ENCODE measurements at regions not wholly inside any gene's neighbourhood (a gene's known extent, or its start where the extent isn't known, plus 50 kb on each side); places are given as distances from the start of the nearest gene placed in this dataset.
A peak's percentile ranks its signal among the peaks of the same experiment; 100 is the strongest.
"Not testable (repeated sequence)": the region's sequence is repeated elsewhere in the genome, so short reads cannot be mapped to it uniquely, and the experiment has no call there.

- no peak for DNase-seq (ENCODE audit: low spot score)
Measured at GRCh38 chr3:124636101-124636862, 94.0 kb upstream of the UMPS start.

- no peak for DNase-seq (ENCODE audit: low spot score)
Measured at GRCh38 chr3:124636863-124637296, 93.4 kb upstream of the UMPS start.

DNA sequence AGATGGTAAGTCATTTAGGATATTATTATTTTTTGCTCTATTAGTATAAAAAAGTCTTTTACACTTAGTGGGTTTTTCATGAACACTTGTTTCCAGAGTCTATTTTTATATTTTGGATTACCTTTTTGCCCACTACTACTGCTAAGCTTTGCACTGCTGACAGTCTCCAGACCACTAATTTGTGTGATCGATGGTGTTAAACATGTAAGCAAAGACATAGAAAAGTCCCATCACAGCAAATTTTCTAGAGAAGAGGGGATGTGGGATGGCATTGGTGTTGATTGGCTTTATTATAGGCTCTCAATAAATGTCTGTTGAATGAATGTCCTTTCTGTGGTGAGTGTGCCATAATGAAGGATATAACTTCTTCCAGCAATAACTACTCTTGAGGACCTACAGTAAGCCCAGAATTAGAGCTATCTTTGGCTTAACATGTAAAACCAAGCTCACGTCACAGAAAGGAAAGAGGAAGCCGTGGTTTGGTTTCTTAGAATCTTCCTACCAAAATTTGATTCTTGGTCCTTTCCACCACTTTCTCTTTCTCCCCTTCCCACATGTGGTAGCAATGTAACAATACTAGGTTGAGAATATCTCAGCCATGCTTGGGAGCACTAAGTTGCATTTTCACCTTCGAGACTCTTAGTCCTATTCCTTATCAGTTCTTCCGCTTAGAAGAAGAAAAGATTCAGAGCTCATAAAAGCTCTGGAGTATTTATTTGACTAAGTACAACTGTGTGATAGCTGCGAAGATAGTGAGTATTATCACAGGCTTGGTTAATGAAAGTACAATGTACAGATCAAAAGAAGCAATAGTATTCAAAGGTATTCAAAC is 90.6 kb upstream of the UMPS start:
- no peak for DNase-seq (ENCODE audit: low spot score)

DNA sequence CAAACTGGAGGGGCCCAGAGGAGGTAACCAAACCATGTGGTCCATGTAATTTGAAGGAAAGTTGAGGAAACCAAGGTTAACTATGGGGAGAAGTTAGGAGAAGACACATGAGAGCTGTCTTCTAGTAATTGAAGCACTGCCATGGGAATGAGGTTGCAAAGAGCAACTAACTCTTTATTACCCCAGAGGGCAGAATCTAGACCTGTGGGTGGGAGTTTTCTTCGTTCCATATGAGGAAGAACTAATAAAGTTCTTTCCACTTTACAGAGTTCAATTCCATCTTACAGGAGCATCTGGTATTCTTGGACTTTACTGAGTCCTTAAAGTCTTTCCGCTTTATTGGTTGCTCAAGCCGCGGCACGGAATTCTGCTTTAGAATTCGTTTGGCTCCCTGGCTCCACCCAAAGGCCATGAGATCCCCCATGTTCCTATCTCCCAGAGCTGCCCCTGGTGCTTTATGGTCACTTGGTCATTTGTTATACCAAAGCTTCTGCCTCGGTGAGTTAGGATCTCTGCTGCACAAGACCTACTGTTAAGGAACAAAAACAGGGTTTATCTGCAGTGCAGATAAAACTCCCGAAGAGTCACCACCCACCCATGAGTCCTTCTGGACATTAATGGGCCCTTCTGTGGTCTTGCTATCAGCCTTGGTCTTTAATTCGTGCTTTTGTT is 89.5 kb upstream of the UMPS start:
- DNase-seq (ENCODE audit: low spot score) = no peak

- DNase-seq (ENCODE audit: low spot score) = no peak
Measured at GRCh38 chr3:124643453-124643852, 86.8 kb upstream of the UMPS start.

- not testable (repeated sequence) for DNase-seq (ENCODE audit: low spot score)
Measured at GRCh38 chr3:124646186-124646585, 84.1 kb upstream of the UMPS start.

GRCh38 chr3:124648551-124648950 is 81.7 kb upstream of the UMPS start:
- DNase-seq (ENCODE audit: low spot score) = no peak

- DNase-seq (ENCODE audit: low spot score) = no peak
Measured at GRCh38 chr3:124650798-124651197, 79.5 kb upstream of the UMPS start.

- DNase-seq (ENCODE audit: low spot score) = not testable (repeated sequence)
Measured at GRCh38 chr3:124651416-124651815, 78.8 kb upstream of the UMPS start.

GRCh38 chr3:124652009-124652408 is 78.2 kb upstream of the UMPS start:
- no peak for DNase-seq (ENCODE audit: low spot score)

DNA sequence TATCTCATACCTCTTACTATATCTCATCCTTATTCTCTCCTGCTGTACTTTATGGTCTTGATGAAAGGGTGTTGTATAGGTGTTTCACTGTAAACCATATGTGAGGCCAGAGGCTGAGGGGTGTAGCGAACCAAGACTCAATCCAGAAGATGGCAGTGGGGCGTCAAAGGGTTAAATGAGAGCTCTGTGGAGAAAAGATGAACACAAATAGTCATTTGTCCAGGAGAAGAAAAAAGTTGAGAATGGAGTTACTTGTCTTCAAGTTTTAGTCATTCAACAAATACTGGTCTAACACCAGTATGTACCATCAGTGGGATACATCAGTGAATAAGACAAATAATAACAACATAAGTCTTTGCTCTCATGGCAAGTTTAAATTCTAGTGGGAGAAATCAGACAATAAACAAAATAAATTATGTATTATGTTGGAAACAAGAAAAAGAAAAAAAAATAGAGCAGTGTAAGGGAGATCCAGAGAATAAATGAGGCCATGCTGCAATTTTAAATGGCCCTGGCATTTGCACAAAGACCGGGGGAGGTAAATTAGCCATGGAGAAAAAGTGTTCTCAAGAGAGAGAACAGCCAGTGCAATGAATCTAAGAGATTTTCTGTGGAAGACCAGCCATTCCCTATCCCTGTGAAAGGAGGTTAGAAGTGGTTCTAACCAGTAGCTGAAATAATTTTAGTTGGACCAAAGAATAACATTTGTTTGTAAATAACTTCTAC is 77.0 kb upstream of the UMPS start:
- DNase-seq (ENCODE audit: low spot score) = peak; percentile 1

DNA sequence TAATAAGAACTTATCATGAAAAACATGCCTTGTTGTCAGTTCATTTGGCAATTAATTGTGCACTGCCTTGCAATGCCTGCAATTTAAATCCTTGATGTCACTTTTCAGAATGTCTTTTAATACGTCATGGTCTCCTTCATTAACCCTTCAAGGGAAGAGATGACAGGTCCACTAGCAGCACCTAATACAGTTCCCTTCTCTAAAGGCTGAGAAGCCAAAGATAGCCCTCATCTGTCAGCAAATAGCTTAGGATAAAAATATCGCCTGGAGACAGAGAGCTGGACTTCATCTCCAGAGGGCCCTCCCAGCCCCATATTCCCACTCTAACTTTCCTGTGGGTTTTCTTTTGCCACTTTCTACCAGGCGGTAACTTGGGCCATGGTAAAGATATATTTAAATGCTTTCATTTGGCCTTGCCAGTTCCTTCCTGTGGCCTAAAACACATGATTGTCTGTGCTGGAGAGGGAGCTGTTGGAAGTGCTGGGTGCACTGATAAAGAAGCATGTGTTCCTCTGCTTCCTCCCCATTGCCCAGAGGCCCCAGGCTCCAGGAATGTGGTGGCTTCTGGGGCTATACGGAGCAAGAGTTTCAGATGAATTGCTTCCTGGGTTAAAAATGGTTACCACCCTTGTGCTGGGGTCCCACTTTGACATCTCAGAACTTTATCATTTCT is 76.3 kb upstream of the UMPS start:
- no peak for DNase-seq (ENCODE audit: low spot score)

DNA sequence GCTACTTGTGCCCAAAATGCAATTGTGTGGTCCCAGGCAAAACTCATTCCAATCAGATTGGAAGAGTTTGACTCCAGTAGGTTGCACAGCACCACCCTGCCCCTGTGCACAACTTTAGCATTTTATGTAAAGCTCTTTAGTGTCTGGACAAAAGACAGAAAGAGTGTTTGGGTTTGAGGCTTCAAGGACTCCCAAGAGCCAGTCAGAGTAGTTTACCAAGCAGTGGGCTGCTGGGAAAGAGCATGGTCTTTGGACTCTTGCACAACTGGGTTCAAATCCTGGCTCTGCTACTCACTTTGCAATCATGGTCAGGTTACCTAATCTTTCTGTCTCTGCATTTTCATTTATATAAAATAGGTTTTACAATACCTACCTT is 75.8 kb upstream of the UMPS start:
- DNase-seq (ENCODE audit: low spot score) = no peak

DNA sequence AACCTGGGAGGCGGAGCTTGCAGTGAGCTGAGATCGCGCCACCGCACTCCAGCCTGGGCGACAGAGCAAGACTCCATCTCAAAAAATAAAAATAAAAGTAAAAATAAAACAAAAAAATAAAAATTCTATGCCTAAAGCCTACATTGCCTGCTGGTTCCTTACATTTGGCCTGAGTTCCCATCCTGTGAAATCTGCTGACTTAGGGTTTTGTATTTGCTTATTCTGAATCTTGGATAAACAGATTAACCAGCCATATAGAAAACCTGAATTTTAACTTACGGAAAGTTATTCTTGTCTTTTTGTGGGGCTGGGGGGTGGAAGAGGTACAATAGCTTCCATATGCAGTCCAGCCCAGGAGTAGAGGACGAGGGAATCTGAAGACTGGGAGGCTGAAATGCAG is 73.7 kb upstream of the UMPS start:
- no peak for DNase-seq (ENCODE audit: low spot score)

DNA sequence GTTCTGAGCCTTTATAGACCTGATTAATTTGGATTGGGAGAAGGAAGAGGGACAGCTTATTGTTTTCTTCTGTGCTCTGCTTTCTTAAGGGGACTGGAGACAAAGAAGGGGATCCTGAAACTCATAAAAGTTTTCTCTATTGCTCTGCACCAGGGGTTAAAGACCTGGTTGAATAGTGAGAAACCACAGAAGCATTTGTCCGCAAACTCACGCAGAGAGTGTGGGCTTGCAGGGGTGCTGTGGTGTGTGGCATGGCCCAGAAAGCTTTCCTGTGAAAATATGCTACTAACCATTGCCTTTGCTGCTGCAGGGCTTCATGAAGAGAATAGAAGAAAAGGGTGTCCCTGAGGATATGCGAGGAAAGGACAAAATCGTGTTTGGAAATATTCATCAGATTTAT is 73.1 kb upstream of the UMPS start:
- no peak for DNase-seq (ENCODE audit: low spot score)

- no peak for DNase-seq (ENCODE audit: low spot score)
Measured at GRCh38 chr3:124658270-124658669, 72.0 kb upstream of the UMPS start.

- no peak for DNase-seq (ENCODE audit: low spot score)
Measured at GRCh38 chr3:124659175-124659574, 71.1 kb upstream of the UMPS start.

GRCh38 chr3:124660599-124660998 is 69.7 kb upstream of the UMPS start:
- no peak for DNase-seq (ENCODE audit: low spot score)

DNA sequence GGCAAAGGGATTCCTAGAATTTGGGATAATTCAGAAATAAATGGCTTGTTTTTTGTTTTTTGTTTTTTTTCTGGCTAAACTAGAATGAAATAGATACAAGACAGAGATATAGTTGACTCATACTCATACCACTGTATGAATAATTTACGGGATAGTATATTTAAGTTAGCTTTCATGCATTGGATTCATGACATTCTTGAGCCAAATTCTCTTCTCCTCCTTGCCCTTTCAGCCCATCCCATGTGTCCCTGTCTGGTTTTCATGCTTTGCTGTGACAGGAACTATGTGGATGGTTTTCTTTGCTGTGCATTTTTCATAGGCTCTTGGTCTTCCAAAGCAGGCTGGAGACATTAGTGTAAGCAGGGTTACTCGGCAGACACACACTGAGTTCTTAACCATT is 66.6 kb upstream of the UMPS start:
- DNase-seq (ENCODE audit: low spot score) = no peak

DNA sequence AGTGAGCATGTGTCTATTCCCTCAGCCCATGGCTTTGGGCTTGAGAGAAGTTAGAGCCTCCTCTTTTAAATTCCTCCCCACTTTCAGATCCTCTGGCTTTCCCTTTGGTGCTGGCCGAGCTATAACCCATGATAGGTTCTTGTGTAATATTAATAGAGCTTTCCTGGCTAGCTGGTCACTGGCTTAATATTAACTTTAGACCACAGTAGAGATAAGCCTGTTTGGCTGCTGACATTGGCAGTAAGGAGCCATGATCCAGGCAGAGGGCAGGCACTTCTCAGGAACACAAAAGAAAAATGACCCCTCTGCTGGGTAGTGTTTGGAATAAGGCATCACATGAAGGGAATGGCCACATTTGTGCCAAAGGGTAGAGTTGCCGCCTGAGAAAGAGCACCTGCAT is 65.4 kb upstream of the UMPS start:
- no peak for DNase-seq (ENCODE audit: low spot score)

DNA sequence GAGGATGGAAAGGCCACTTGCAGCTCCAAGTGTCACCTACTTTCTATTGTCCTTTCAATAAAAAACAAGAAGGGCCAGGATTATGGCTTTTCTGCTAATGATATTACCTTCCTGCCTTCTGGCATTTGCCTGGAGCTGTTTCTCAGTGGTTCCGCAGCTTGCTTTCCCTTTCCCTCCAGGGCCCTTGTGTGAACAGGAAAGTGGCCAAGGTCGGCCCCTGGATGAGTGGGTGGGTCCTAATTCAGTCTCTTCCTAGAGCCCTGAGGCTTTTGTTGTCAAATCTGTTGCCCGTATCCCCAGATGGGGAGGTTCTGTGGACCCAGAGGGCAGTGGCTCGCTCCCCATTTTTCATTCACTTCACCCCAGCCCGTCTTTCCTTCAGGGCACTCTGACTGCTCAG is 64.2 kb upstream of the UMPS start:
- DNase-seq (ENCODE audit: low spot score) = no peak

GRCh38 chr3:124669470-124669869 is 60.8 kb upstream of the UMPS start:
- DNase-seq (ENCODE audit: low spot score) = no peak
